GM12874 (cell line): ENCODE measurements at regions not wholly inside any gene's neighbourhood (a gene's known extent, or its start where the extent isn't known, plus 50 kb on each side); places are given as distances from the start of the nearest gene placed in this dataset.
A peak's percentile ranks its signal among the peaks of the same experiment; 100 is the strongest.

Source experiments
- TF ChIP-seq, protein P1 (sequence below): IDR thresholded peaks from 2 replicates; pipeline ENCODE4 v1.5.1; 2011; ENCODE audit warnings: low read depth, mild to moderate bottlenecking, control low read depth, low read length, moderate library complexity; ENCODE audit not compliant: insufficient read depth

GRCh38 chr3:10733297-10733696 lies 82.7 kb upstream of the SLC6A11 start:
- TF ChIP-seq, protein P1, sequence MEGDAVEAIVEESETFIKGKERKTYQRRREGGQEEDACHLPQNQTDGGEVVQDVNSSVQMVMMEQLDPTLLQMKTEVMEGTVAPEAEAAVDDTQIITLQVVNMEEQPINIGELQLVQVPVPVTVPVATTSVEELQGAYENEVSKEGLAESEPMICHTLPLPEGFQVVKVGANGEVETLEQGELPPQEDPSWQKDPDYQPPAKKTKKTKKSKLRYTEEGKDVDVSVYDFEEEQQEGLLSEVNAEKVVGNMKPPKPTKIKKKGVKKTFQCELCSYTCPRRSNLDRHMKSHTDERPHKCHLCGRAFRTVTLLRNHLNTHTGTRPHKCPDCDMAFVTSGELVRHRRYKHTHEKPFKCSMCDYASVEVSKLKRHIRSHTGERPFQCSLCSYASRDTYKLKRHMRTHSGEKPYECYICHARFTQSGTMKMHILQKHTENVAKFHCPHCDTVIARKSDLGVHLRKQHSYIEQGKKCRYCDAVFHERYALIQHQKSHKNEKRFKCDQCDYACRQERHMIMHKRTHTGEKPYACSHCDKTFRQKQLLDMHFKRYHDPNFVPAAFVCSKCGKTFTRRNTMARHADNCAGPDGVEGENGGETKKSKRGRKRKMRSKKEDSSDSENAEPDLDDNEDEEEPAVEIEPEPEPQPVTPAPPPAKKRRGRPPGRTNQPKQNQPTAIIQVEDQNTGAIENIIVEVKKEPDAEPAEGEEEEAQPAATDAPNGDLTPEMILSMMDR = no peak

GRCh38 chr3:10737785-10738184 lies 78.2 kb upstream of the SLC6A11 start:
- TF ChIP-seq, protein P1 = no peak

- TF ChIP-seq, protein P1 = peak; percentile 77
Measured at GRCh38 chr3:10738688-10739372, 77.2 kb upstream of the SLC6A11 start.

GRCh38 chr3:10740954-10741353 lies 75.1 kb upstream of the SLC6A11 start:
- TF ChIP-seq, protein P1 = no peak

DNA sequence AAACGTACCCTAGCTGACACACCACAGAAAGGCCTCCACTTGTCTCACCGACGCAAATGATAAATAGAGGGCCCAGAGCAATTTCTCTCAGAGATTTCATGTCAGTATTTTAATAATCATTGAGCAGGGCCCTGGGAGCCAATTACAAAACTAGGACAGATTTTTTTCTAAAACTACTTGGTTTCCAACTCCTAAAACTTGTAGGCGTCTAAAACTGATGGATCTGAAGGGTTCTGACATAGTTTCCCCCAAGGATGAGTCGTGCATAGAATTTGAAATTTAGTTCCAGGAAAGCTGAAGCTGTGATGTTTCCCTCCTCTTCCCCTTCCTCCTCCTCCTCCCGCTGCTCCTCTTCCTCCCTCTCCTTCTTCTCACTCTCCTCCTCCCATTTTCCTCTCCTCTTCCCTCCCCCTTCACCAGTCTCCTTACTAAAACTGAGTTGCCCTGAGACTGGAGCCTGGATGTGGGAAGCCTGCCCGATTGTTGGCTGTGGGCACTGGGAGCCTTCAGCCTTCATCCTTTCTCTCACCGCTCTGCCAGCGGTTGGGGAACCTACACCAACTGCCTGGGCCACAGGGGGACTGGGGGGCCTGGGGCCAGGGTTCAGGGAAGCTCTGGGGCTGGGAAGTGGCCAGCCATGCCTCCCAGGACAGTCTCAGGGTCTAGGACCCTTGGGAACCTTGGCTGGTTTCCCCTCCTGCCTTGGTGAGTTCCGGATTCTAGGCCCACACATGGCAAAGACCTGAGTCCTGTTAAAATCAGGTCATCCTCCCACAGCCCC lies 73.9 kb upstream of the SLC6A11 start:
- TF ChIP-seq, protein P1 = no peak

DNA sequence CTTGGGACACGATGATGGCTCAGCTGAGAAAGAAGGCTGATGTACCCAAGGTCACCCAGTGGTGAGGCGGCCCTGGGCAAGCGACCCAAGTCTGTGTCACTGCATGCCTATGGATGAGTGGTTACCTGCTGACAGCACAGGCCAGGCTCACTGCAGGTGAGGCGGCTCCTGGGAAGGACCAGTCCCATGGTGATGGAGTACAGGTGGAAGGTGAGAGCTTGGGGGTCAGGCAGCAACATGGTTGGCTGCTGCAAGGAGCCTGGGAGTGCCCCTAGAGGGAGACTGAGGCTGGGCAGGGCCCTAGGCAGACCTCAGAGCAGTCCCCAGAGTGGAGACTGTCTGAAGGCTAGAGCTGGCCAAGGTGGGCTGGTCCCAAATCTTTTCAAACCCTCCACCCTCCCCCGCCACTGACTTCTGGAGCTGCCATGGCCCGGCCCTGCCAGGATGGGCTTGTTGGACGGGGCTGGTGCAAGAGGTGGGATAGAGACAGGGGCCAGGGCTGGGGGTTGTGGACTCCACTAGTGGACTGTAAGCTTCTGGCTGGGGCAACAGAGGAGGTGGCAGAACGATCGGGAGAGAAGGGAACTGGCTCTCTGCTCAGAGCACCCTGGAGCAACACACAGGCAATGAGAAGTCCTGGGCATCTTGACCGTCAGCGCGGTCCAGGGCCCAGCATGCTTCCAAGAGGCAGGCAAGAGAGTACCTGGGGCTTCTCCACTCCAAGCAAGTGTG lies 72.5 kb upstream of the SLC6A11 start:
- TF ChIP-seq, protein P1 = no peak

DNA sequence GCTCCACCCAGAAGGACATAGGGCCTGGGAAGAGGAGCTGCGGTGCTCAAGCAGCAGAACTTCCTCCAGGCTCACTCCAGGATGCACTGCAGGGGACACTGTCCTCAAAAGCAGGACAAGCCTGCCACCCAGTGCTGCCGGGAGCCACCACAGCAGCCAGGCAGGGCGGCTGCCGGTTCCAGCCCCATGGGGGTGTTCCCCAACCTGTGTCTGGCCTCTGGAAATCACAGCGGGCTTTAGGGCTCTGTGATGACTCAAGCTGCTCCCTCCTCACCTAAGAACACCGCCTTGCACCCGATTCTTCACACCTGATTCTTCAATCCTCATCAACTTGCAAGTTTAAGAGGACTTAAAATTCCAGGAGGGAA lies 71.9 kb upstream of the SLC6A11 start:
- TF ChIP-seq, protein P1 = no peak
